Mucosa of gallbladder (tissue), 1 donor: ENCODE measurements at regions not wholly inside any gene's neighbourhood (a gene's known extent, or its start where the extent isn't known, plus 50 kb on each side); places are given as distances from the start of the nearest gene placed in this dataset.
A peak's percentile ranks its signal among the peaks of the same experiment; 100 is the strongest.

Experiments used
- DNase-seq: peaks from one replicate; pipeline ENCODE4 v3.0.0-alpha.2; 2020; ENCODE audit warnings: low spot score
- donor health status: DM: no; HTN: no; CAD: no.

DNA sequence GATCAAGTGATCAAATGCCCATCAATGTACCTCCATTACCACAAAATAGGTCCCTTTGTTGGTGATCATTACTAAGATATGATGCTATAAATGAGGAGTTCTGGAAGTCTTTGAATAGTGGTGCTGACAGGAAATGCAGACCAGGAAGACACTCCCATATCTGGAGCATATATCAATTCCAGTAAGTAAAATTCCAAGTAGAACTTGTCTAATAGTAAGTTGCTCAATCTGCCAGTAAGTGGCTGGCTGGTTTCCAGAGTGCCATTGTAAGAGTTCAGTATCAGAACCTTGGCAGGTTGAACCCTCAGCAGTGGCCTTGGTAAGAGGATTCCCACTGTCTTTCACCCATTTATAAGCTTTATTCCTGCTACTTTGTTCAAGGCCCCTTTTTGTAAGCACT lies 379.9 kb upstream of the RBMS3 start:
- DNase-seq: peak; percentile 15

DNA sequence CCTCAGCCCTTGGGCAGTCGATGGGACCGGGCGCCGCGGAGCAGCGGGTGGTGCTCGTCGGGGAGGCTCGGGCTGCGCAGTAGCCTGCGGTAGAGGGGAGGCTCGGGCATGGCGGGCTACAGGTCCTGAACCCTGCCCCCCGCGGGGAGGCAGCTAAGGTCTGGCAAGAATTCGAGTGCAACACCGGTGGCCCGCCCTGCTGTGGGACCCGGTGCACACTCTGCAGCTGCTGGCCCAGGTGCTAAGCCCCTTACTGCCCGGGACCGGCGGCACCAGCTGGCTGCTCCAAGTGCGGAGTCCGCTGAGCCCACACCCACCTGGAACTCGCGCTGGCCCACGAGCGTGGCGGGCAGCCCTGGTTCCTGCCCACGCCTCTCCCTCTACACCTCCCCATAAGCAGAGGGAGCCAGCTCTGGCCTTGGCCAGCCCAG lies 377.7 kb upstream of the RBMS3 start:
- DNase-seq: no peak

DNA sequence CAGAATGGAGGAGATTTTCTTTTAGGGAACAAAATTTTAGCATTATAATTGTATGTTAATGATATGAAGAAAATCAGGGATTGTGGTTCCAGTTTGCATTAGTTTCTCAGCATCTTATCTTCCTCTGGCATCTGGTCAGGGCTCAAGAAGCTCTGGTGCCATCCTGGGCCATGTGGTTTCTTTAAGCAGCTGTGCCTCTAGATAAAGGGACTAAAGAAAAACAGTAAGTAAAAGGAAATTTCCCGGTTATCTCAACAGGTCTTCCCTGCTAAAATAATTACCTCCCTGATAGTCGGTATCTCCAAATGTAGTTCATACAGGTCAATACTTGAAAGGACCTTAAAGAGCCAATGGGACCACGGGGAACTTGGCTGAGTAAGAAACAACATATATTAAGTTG lies 375.1 kb upstream of the RBMS3 start:
- DNase-seq: no peak

DNA sequence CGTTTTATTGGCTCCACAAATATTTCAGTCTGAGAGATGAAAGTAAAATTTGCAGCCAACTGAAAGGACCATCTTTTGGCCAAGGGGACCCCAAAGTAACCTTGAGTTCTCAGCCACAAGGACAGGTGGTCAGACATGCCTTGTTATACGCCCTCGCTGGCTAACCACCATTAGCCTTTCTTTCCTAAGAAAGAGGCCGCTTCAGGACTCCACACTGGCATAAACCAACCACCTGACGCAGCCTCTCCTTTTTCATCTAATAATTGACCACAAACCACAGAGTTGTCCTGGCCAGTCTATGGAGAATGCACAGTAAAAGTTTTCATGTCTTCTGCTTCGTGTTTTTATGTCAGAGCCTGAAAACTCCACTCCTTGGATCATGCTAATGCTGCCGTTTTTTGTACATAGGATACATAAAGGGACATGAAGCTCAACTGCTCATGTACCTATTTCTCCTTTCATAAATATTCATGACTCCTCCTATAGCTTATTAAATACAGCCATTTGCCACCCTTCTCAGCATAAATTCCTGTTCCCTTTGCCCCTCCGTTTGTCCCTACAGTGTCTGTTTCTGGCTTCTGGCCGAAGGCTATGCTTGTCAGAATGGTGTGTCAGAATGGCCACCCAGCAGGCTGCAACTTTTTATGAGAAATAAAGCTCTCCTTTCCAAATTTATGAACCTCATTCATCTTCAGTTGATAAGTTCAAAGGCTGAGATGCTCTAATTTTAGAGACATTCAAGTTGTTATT lies 374.1 kb upstream of the RBMS3 start:
- DNase-seq: no peak

DNA sequence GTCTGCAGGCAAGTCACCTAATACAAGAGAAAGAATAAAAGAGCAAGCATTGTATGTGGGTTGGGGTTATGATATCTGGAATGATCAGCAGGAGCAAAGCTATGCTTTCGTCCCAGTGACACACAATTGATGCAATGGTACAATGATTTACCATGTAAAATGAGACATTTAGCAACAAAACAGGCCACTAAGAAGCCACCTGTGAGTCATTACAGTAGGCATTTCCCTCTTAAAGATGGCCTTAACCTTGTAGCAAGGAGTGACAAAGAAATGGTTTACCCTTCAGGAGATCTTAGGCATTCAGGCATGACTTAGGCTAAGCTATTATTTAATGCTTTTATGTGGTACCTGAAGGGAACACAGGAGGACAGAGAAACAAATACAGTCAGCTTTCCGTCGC lies 373.3 kb upstream of the RBMS3 start:
- DNase-seq: no peak

DNA sequence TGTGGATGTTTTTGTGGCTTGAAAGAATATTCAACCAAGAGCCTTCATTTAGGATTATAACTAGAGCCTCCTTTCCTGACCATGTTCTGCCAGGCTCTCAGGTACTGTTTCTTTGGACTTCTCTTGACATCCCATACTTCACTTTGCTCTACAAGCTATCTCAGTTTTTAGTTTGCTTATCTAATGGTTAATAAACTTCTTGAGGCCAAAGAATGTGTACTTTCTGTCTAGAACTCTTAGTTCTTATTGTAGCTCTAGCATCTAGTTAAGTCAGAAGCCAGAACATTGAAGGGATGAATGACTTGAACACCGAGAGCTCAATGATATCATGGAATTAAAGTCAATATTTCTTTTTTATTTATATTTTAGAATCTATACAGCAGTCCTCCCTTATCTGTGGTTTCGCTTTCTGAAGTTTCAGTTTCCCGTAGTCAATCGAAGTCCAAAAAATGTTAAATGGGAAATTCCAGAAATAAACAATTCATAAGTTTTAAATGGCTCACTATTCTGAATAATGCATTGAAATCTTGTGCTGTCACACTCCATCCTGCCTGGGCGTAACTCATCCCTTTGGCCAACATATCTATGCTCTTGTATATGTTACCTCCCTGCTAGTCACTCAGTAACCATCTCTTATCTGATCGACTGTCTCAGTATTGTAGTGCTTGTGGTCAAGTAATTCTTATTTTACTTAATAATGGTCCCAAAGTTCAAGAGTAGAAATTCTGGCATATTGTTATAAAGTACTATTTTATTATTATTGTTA lies 368.6 kb upstream of the RBMS3 start:
- DNase-seq: no peak

DNA sequence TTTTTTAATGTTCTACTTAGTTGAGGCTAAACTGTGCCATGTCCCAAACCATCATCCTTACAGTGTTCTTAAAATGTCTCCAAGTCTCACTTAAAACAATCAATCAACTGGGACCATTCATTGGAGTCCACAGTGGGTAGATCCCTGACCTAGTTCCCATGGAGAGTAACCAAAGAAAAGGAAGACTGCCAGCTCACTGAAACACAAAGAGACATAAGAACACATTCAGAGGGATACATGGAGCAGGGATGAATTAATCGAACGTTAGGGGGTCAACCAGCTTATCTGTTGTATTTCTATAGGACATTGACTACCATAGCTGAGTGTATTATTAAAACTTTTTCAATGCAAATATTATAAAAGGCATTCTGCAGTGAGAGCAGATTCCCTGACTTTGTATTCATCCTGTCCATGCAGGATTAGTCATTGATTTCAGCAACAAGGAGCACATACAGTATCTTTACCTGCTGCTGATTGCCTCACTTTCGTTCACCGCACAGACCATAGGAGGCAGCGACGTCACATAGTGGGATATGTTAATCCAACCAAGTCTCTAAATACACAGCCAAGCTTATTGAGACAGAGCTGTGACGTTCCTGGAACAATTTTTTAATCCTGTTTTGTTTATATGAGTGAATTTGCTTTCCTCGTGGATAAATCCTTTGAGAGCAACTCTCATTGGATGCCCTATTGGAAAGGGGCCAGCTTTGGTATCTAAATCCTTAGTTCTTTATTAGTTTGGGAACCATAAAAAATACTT lies 364.9 kb upstream of the RBMS3 start:
- peak; percentile 20 for DNase-seq

DNA sequence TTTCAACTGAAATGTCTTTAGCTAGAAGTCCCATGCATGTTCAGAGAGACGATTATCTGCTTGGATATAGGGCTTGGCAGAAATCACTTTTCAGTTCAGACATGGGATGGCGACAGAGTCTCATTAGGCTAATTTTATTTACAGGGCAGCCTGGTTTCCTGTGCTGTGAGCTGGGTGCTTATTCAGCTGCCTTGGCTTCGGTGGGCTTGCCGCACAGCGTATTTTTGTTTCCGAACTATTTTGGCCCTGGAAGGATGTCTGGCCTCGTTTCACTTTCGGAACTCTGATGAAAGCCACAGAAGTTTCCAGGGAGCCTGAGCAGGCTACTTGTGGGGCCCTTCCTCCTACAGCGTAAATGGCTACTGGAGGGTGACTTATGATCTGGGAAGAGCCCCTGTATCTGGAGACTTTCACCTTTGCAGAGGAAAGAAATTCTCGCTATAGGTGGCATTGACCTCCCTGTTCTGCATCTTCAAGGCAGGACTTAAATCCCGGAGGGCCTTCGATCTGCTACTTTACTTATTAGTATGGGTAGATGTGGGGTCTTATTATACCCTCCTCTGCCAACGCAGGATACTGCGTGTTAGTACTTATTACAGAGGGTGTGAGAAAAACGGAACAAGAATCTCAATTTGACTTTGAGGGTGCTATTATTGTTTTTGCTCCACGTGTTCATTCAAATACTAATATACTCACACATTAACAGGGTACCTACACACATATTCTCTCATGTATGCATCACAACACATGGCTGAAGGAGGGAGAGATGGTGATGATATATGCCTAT lies 364.0 kb upstream of the RBMS3 start:
- DNase-seq: peak; percentile 61

DNA sequence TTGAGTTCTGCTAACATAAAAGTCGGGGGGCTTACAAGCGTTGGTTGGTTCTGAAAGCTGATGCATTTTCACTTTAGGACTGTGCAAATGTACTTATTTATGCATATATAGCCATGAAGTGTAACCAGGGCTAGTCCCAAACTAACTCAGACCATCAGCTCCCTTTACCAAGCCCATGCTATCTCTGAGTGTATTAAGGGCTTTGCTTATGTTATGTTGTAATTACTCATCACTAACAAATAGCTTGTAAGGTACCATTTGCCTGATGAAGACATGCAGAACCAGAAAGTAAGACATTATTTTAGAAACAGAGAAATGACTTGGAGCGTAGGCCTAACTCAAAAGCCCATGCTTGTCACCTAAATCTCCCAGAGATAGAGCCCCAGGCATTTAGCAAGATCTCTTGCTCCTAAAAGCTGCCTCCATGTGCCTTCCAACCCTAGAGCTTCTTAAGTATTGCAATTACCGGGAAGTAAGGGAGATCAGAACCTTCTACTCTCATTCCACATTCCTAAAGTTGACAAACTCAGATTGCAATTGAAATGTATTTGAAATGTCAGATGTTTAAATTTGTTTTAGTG lies 362.9 kb upstream of the RBMS3 start:
- DNase-seq: no peak

DNA sequence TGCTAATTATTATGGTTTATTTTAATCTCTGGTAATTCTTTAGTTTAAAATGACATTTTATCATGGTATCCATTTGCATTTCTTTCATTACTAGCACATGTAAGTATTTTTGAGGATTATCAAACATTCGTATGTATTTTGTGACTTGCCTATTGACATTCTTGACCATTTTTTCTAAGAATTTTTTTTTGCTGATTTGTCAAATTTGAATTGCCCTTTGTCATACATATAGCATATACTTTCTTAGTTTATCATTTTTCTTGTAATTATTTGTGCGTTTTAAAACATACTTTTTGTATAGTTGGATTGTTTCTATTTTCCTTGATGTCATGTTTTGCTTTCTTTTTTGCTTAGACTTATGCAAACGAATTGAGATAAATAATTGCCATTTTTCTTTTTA lies 358.5 kb upstream of the RBMS3 start:
- DNase-seq: no peak

DNA sequence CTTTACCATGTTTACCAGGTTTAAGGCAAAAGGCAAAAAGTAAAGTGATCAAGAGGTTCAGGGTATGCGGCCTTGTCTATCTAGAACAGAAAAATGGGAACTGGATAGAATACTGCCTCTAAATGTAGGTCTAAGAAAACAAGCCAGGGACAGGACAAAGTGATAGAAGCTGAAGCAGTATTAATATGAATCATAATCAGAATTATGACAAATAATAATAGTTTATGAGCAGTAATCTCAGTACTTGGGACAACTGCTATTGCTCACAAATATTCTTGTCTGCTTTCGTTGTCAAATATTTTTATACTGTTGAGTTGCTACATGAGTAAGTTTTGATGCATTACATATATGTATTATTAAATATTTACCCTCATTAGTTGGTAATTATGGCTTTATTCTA lies 356.9 kb upstream of the RBMS3 start:
- DNase-seq: no peak

DNA sequence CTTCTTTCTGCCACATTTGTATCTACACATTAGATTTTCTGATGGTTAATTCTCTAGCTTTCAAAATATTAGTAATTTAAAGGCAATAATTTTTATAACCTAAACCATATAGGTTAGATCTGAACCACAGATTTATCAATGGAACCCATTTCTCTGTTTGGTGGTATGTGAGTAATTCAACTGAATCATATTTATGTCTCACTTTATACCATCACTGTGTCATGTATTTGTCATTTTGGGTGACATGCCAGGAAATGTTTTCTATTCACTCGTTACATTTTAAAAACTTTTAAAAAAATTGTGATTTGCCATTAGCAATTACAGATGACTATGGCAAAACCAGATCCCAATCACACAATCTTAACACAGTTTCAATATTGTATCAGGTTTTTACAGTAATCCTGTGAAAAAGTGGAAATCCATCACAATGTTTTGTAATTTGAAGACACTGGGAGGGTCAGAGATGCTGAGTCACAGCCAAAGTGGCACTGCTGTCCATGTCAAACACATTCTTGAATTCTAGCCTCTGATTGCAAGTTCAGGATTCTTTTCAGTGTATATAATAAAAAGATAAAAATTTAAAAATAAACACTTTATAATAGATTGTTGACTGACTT lies 356.0 kb upstream of the RBMS3 start:
- DNase-seq: no peak

DNA sequence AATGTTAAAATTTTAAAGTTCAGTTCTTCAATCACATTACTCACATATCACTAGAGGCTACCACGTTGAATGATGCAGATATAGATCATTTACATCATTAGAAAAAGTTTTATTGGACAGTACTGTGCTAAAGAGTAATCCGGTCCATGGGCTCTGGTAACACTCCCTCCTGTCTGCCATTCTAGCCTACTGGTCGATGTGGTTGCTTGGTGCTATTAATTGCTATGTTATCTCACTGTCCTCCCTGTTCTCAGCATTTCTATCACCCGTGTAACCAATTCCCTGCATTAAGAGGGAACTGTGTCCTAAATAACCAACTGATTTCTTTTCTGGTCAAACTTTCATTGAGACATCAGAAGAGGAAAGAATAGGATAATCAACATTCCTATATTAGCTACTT lies 347.5 kb upstream of the RBMS3 start:
- no peak for DNase-seq

DNA sequence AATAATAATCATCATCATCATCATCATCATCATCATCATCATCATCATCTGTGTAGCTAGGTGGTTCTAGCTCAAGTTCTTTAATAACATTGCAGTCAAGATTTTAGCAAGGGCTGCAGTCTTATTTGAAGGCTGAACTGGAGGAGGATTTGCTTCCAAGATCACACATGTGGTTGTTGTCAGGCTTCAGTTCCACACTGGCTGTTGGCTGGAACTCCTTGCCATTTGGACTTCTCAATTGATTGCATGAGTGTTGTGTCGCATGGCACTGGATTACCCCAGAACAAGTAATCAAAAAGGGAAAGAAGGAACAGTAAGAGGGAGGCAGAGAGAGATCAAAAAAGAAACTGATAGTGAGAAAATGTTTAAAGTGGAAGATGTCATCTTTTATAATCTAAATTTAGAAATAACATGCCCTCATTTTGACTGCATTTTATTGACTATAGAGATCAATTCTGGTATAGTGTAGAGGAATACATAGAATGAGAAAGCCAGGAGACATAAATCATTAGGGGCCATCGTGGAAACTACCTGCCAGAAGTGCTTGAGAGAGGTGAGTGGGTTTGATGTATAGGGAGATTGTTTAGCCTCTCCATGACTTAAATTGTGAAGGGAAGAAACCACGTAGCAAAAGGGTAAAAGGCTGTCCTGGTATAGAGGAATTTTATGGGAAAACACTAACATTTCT lies 346.6 kb upstream of the RBMS3 start:
- no peak for DNase-seq

DNA sequence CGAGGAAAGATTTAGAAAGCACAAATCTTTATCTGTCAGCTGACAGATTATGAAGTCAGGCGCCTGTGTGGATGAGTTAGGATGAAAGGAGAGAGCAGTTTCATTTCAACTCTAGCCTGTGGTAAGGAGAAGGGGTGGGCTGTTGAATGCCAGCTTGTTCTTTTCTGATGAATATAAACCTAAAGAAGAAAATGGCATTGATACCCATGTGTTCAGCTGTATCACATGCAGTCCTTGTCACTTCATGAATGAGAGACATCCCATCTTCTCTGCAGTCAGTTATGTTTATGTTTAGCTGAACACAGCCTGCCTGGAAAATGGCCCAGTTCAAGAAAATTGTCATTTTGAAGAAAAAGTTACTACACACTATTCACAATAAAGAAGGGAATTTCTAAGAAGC lies 345.7 kb upstream of the RBMS3 start:
- no peak for DNase-seq

DNA sequence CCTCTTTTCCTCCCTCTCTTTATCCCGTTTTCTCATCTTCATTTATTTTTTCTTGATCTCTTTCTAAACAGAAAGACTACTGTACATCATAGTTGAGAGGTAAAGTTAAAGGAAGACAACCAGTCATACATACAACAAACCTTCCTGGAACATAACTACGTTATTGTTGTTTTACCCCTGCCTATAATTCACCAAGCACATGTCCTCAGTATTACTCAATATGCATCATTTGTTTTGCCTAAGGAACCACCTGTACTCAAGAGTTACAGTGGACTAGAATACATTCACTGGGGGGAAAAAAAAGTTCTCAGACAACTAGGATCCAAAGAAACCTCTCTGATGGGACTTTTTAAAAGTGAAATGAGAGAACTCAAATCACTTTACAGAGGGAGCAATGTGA lies 344.7 kb upstream of the RBMS3 start:
- DNase-seq: no peak

DNA sequence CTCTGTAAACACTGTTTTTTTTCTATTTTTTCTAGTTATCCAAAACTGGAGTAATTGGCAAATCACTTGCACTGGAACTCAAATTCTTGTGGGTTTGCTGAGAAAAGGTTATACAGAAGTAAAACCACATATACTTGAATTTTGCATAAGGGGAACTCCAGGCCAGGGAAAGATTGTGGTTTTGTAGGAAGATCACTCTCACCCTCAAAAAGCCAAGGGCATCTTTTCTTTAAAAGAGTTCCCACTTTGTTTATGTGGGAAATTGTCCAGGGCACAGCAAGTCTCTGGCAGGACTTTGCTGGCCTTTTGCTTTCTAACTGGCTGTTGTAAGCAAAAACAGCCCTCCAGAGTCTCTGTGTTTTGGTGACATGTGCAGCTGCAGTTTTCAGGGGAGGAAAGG lies 340.3 kb upstream of the RBMS3 start:
- peak; percentile 49 for DNase-seq

DNA sequence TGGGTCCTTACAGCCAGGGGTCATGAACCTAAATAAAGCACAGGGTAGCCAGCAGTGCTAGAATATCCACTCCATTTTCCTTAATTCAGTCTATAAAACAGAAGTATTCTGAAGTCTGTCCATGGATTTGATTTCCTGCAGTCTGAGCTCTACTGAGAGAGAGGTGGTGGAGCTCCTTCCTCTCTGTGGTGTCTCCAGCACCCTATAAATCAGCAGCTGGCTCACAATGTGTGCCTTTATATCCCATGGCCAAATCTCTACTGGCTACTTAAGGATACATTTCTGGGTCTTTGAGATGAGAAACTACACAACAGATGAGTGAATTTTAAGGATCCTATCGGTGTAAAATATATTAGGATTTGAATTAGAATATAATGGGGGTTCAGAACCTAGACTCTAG lies 339.9 kb upstream of the RBMS3 start:
- DNase-seq: no peak

DNA sequence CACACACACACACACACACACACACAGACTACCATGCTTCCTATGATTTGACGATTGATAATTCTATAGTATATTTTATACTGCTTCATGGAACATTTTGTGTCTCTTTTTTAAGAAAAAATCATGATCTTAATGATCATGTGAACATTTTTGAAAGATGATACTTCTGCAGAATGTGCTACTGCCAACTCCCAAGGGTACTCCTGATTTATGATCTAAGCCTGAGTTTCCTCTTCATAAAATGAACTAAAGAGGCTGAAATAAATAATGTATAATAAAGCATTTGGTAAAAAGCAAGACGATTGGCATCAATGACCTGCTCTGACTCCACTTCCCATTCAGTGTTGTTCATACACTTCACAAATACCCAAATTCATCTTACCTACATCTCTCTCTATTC lies 333.8 kb upstream of the RBMS3 start:
- no peak for DNase-seq

DNA sequence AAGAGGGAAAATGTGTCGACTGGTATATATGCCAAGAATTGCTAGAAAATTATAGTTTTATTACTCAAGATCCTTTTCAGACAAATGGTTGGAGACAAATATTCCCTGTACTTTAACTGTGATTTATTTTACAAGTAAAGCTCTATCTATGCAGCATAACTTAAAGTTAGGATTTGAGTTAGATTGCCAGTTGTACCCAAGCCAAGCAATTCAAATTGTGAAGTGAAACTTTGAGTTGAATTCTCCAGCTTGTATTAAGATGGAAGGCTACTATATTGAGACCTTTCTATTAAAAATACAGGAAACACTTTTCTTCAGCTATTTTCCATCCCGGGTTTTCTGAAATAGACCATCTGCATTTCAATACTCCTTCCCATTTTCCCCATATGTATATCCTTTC lies 333.1 kb upstream of the RBMS3 start:
- DNase-seq: no peak

DNA sequence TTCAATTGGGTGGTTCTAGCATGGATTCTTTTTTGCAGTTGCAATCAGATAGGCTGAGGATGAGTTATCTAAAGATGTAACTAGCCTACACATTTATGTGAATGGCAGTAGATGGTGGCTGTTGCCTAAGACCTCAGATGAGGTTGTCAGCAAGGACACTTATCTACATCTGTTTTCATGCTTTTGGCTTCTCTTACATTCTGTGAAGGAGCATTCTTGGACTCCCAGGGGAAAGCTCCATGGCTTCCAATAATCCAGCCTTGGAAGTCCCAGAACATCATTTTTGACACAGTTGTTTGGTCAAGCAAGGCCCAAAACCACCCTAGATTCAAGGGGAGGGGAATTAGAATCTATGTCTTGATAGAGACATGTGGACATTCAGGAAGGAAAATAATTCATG lies 332.2 kb upstream of the RBMS3 start:
- DNase-seq: no peak
